Keratinocyte (primary cell): ENCODE measurements at regions not wholly inside any gene's neighbourhood (a gene's known extent, or its start where the extent isn't known, plus 50 kb on each side); places are given as distances from the start of the nearest gene placed in this dataset.
"Not testable (repeated sequence)": the region's sequence is repeated elsewhere in the genome, so short reads cannot be mapped to it uniquely, and the experiment has no call there.

ENCODE experiments used
- DNase-seq: peaks from one replicate; pipeline ENCODE4 v3.0.0-alpha.2; 2011; ENCODE audit warnings: low read depth, missing footprints, low spot score
- FAIRE-seq: peaks from 2 replicates; lab custom pipeline; 2011; peaks lifted over from hg19 to GRCh38; lab: Jason Lieb, UNC
- H2AFZ ChIP-seq: 2 replicates; pipeline ENCODE4 v1.6.0; 2012; ENCODE audit warnings: low read length, control low read depth, inconsistent platforms; ENCODE audit not compliant: control insufficient read depth
- H3K27ac ChIP-seq: 2 replicates; pipeline ENCODE4 v1.5.1; 2011; ENCODE audit warnings: low read length; ENCODE audit not compliant: control insufficient read depth, insufficient read depth
- H3K27me3 ChIP-seq: 3 replicates; pipeline ENCODE4 v1.6.0; 2011; ENCODE audit warnings: low read length; ENCODE audit not compliant: control insufficient read depth, insufficient read depth; ENCODE audit errors: extremely low read depth
- H3K36me3 ChIP-seq, 2 experiments: 2 replicates in 1 of 2; 3 replicates in 1 of 2; pipeline ENCODE4 v1.5.1; 2011; ENCODE audit warnings: low read length in 2 of 2, mild to moderate bottlenecking in 1 of 2; ENCODE audit not compliant: control insufficient read depth in 2 of 2, insufficient read depth in 2 of 2; ENCODE audit errors: extremely low read depth in 1 of 2
- H3K4me1 ChIP-seq: 3 replicates; pipeline ENCODE4 v1.5.1; 2011; ENCODE audit warnings: low read length; ENCODE audit not compliant: control insufficient read depth, insufficient read depth; ENCODE audit errors: extremely low read depth
- H3K4me2 ChIP-seq: 3 replicates; pipeline ENCODE4 v1.6.0; 2011; ENCODE audit warnings: low read depth, low read length; ENCODE audit not compliant: control insufficient read depth, insufficient read depth; ENCODE audit errors: extremely low read depth
- H3K4me3 ChIP-seq, 3 experiments: fragments of 200-600 bp in 1 of 3; sonication (generic) in 1 of 3; 2 replicates in 2 of 3; 3 replicates in 1 of 3; pipeline ENCODE4 v1.5.1; 2011 to 2016; ENCODE audit warnings: low read length in 3 of 3, mild to moderate bottlenecking in 3 of 3, control low read depth in 2 of 3, inconsistent platforms in 1 of 3, low read depth in 1 of 3, mixed read lengths in 1 of 3, mixed run types in 1 of 3, moderate library complexity in 1 of 3; ENCODE audit not compliant: control insufficient read depth in 2 of 3, insufficient read depth in 2 of 3; ENCODE audit errors: extremely low read depth in 1 of 3
- H3K79me2 ChIP-seq: 2 replicates; pipeline ENCODE4 v1.6.0; 2012; ENCODE audit warnings: low read length; ENCODE audit not compliant: control insufficient read depth, insufficient read depth
- H3K9ac ChIP-seq: 3 replicates; pipeline ENCODE4 v1.6.0; 2011; ENCODE audit warnings: low read length; ENCODE audit not compliant: control insufficient read depth, insufficient read depth; ENCODE audit errors: extremely low read depth
- H3K9me1 ChIP-seq: 3 replicates; pipeline ENCODE4 v1.6.0; 2011; ENCODE audit warnings: low read length; ENCODE audit not compliant: control insufficient read depth, insufficient read depth; ENCODE audit errors: extremely low read depth
- H3K9me3 ChIP-seq: 2 replicates; pipeline ENCODE4 v1.5.1; 2012; ENCODE audit warnings: low read depth, low read length; ENCODE audit not compliant: control insufficient read depth
- H4K20me1 ChIP-seq: 3 replicates; pipeline ENCODE4 v1.6.0; 2011; ENCODE audit warnings: low read length; ENCODE audit not compliant: control insufficient read depth, insufficient read depth; ENCODE audit errors: extremely low read depth
- CTCF ChIP-seq, 3 experiments: IDR thresholded peaks in 1 of 3; conservative IDR thresholded peaks in 1 of 3; optimal IDR thresholded peaks in 1 of 3; 2 replicates in 2 of 3; 3 replicates in 1 of 3; pipeline versions ENCODE3 to v1.5.1; 2011; ENCODE audit warnings: low read length in 3 of 3, mild to moderate bottlenecking in 3 of 3, moderate library complexity in 2 of 3, control low read depth in 1 of 3, inconsistent platforms in 1 of 3; ENCODE audit not compliant: insufficient read depth in 2 of 3; ENCODE audit errors: extremely low read depth in 1 of 3
- EZH2 ChIP-seq: IDR thresholded peaks from one replicate; pipeline ENCODE4 v1.6.1; 2012; ENCODE audit warnings: inconsistent platforms, mild to moderate bottlenecking, low read length, moderate library complexity
- dilution Hi-C: fragments of 300-500 bp; cut with MboI; formaldehyde crosslinking; loops from one replicate; pipeline ENCODE4 v1.7.0; 2020; ENCODE audit warnings: low sequenced_read_pairs; ENCODE audit not compliant: extremely low pct_ligation_motif_present

GRCh38 chr1:164166454-164166853, 392.5 kb upstream of the PBX1 start:
- FAIRE-seq, H3K27me3 ChIP-seq, dilution Hi-C loops, H3K4me2 ChIP-seq, H4K20me1 ChIP-seq, H3K4me1 ChIP-seq, H2AFZ ChIP-seq, H3K79me2 ChIP-seq, H3K9me1 ChIP-seq, H3K36me3 ChIP-seq, H3K9me3 ChIP-seq, DNase-seq, H3K27ac ChIP-seq, H3K9ac ChIP-seq, H3K4me3 ChIP-seq: not testable (repeated sequence)
- peak in 2 of 3 experiments; percentile 50 for TF ChIP-seq CTCF (optimal IDR thresholded peaks at IDR 0.05 in 1 of 3, IDR thresholded peaks at IDR 0.05 in 1 of 3, conservative IDR thresholded peaks at IDR 0.05 in 1 of 3; ENCODE audit: extremely low read depth in 1 of 3, insufficient read depth in 2 of 3, low read length in 3 of 3)

GRCh38 chr1:164177118-164177517, 381.9 kb upstream of the PBX1 start:
- H4K20me1 ChIP-seq: no peaks in the 10 kb centered on the region
- no peaks in the 10 kb centered on the region for H3K27me3 ChIP-seq
- dilution Hi-C loops: no loop called here
- FAIRE-seq: no peak
- TF ChIP-seq EZH2 (no peak), CTCF (optimal IDR thresholded peaks at IDR 0.05 in 1 of 3, IDR thresholded peaks at IDR 0.05 in 1 of 3, conservative IDR thresholded peaks at IDR 0.05 in 1 of 3; ENCODE audit: extremely low read depth in 1 of 3, insufficient read depth in 2 of 3, low read length in 3 of 3) (no peak)
- no peaks in the 10 kb centered on the region for H3K4me1 ChIP-seq
- DNase-seq: no peak
- H3K4me3 ChIP-seq: no peak overlapping the region
- H3K79me2 ChIP-seq: no peaks in the 10 kb centered on the region
- no peaks in the 10 kb centered on the region for H3K9me1 ChIP-seq
- H3K36me3 ChIP-seq: no peaks in the 10 kb centered on the region
- no peak overlapping the region for H3K27ac ChIP-seq
- no peak overlapping the region for H2AFZ ChIP-seq
- H3K4me2 ChIP-seq: no peak overlapping the region
- H3K9ac ChIP-seq: no peak overlapping the region
- H3K9me3 ChIP-seq: no peaks in the 10 kb centered on the region
